ENCODE measurements at regions not wholly inside any gene's neighbourhood (a gene's known extent, or its start where the extent isn't known, plus 50 kb on each side); places are given as distances from the start of the nearest gene placed in this dataset.

GRCh38 chr2:204066051-204066450, 129.5 kb downstream of the ICOS start:
- H3K27me3 ChIP-seq (ENCODE audit: control insufficient read depth in 1 of 2, insufficient read depth in 2 of 2, low read length in 2 of 2), result peaks cover 0 to 2% of the 10 kb centered on the region in 2 experiments; a peak in 3 of 5 replicates
- no peak overlapping the region for H3K4me2 ChIP-seq (ENCODE audit: low read depth, low read length)
- no peaks in the 10 kb centered on the region for H3K79me2 ChIP-seq (ENCODE audit: insufficient read depth, low read length)
- H3K9ac ChIP-seq (ENCODE audit: insufficient read depth, low read depth, low read length), result no peak overlapping the region
- no peaks in the 10 kb centered on the region for H3K4me1 ChIP-seq (ENCODE audit: insufficient read depth, low read length)
- no peaks in the 10 kb centered on the region for H4K20me1 ChIP-seq (ENCODE audit: insufficient read depth, low read length)
- FAIRE-seq, result no peak
- CTCF ChIA-PET (ENCODE audit: low intra/inter-chr PET ratio, low total read pairs), result no interaction called here
- ATAC-seq, result no peak
- H3K9me3 ChIP-seq (ENCODE audit: low read length), result no peaks in the 10 kb centered on the region
- no peak overlapping the region for H2AFZ ChIP-seq (ENCODE audit: low read length)
- no peaks in the 10 kb centered on the region for H3K36me3 ChIP-seq (replicated peaks in 1 of 2; ENCODE audit: control insufficient read depth in 1 of 2, insufficient read depth in 2 of 2, low read length in 2 of 2)
- POLR2A ChIA-PET, result no interaction called here
- WGBS (ENCODE audit: low lambda C conversion rate), result 0% methylated on average over 1 of the region's 1 CpG
- no peak overlapping the region for H3K27ac ChIP-seq (ENCODE audit: extremely low read length, insufficient read depth, low read length)
- TF ChIP-seq ETS1 (CRISPR knock-in tag; IDR thresholded peaks at IDR 0.05), result no peak
- TF ChIP-seq ZNF256 (CRISPR knock-in tag; conservative IDR thresholded peaks at IDR 0.05), result no peak
- no peak for TF ChIP-seq ZC3H13 (CRISPR knock-in tag; IDR thresholded peaks at IDR 0.05)
- TF ChIP-seq ZNF354B (CRISPR knock-in tag; IDR thresholded peaks at IDR 0.05), result no peak
- TF ChIP-seq ZNF552 (CRISPR knock-in tag; IDR thresholded peaks at IDR 0.05; ENCODE audit: borderline replicate concordance), result no peak
- TF ChIP-seq TOPORS (CRISPR knock-in tag; IDR thresholded peaks at IDR 0.05), result no peak
- TF ChIP-seq NCOA2 (CRISPR knock-in tag; IDR thresholded peaks at IDR 0.05), result no peak
- TF ChIP-seq ZFP36L2 (CRISPR knock-in tag; IDR thresholded peaks at IDR 0.05), result no peak
- no peak for TF ChIP-seq AFF4 (CRISPR knock-in tag; IDR thresholded peaks at IDR 0.05)
- TF ChIP-seq ZNF703 (CRISPR knock-in tag; IDR thresholded peaks at IDR 0.05; ENCODE audit: borderline replicate concordance), result no peak
- no peak for TF ChIP-seq PAWR (CRISPR knock-in tag; IDR thresholded peaks at IDR 0.05; ENCODE audit: borderline replicate concordance)
- TF ChIP-seq TOE1 (CRISPR knock-in tag; IDR thresholded peaks at IDR 0.05), result no peak
- TF ChIP-seq U2AF1 (optimal IDR thresholded peaks at IDR 0.05; ENCODE audit: low read depth, low read length), result no peak
- TF ChIP-seq U2AF2 (IDR thresholded peaks at IDR 0.05; ENCODE audit: low read depth, low read length), result no peak
- TF ChIP-seq MEIS2 (CRISPR knock-in tag; IDR thresholded peaks at IDR 0.05), result no peak
- TF ChIP-seq ZBTB33 (CRISPR knock-in tag; IDR thresholded peaks at IDR 0.05), result no peak
- no peak for TF ChIP-seq MZF1 (CRISPR knock-in tag; IDR thresholded peaks at IDR 0.05; ENCODE audit: borderline replicate concordance)
- no peak for TF ChIP-seq MTERF4 (CRISPR knock-in tag; IDR thresholded peaks at IDR 0.05)
- no peak for DNase-seq (ENCODE audit: low spot score)
- intact Hi-C loops (cut with micrococcal nuclease; ENCODE audit: unreplicated experiment), result no loop called here
- in situ Hi-C loops (cut with HindIII; ENCODE audit: extremely low pct_ligation_motif_present, low pct_unique_long_range_greater_than_20kb), result no loop called here
- no TSS peak for BruUV-seq (replicated peaks)
- no peak overlapping the region for H3K4me3 ChIP-seq (replicated peaks in 1 of 3; ENCODE audit: insufficient read depth in 1 of 3, low read depth in 2 of 3, low read length in 3 of 3)
